ENCODE measurements at regions not wholly inside any gene's neighbourhood (a gene's known extent, or its start where the extent isn't known, plus 50 kb on each side); places are given as distances from the start of the nearest gene placed in this dataset.

GRCh38 chr2:134119713-134120405 is 134.0 kb upstream of the MGAT5 start:
- H3K27me3 ChIP-seq (ENCODE audit: control insufficient read depth, insufficient read depth, low read length): no peaks in the 10 kb centered on the region
- no peaks in the 10 kb centered on the region for H3K36me3 ChIP-seq (ENCODE audit: control insufficient read depth, insufficient read depth, low read length)
- peak overlapping the region; percentile 83 for H3K4me3 ChIP-seq (ENCODE audit: low read length)
- H3K27ac ChIP-seq (ENCODE audit: low read depth, low read length): peak overlapping the region; percentile 82
- peaks cover 8% of the 10 kb centered on the region for H3K4me1 ChIP-seq (ENCODE audit: control insufficient read depth, insufficient read depth, low read length)
- no peak overlapping the region for H3K9ac ChIP-seq (ENCODE audit: low read length)

- Histone ChIP-seq H3K4me3 (ENCODE audit: low read length) (peak overlapping the region; percentile 83), H3K27me3 (ENCODE audit: control insufficient read depth, insufficient read depth, low read length) (no peaks in the 10 kb centered on the region), H3K4me1 (ENCODE audit: control insufficient read depth, insufficient read depth, low read length) (peaks cover 8% of the 10 kb centered on the region), H3K9ac (ENCODE audit: low read length) (peak overlapping the region; percentile 27), H3K36me3 (ENCODE audit: control insufficient read depth, insufficient read depth, low read length) (no peaks in the 10 kb centered on the region), H3K27ac (ENCODE audit: low read depth, low read length) (peak overlapping the region; percentile 82)
Observed at GRCh38 chr2:134120406-134120732, 133.5 kb upstream of the MGAT5 start.

GRCh38 chr2:134120733-134121630 is 132.9 kb upstream of the MGAT5 start:
- Histone ChIP-seq H3K27ac (ENCODE audit: low read depth, low read length) (peak overlapping the region; percentile 82), H3K36me3 (ENCODE audit: control insufficient read depth, insufficient read depth, low read length) (no peaks in the 10 kb centered on the region), H3K9ac (ENCODE audit: low read length) (peak overlapping the region; percentile 74), H3K4me3 (ENCODE audit: low read length) (peak overlapping the region; percentile 83), H3K4me1 (ENCODE audit: control insufficient read depth, insufficient read depth, low read length) (peaks cover 8% of the 10 kb centered on the region), H3K27me3 (ENCODE audit: control insufficient read depth, insufficient read depth, low read length) (no peaks in the 10 kb centered on the region)

GRCh38 chr2:134122610-134123009 is 131.3 kb upstream of the MGAT5 start:
- no peak overlapping the region for H3K9ac ChIP-seq (ENCODE audit: low read length)
- H3K4me3 ChIP-seq (ENCODE audit: low read length): no peak overlapping the region
- H3K4me1 ChIP-seq (ENCODE audit: control insufficient read depth, insufficient read depth, low read length): peaks cover 8% of the 10 kb centered on the region
- no peak overlapping the region for H3K27ac ChIP-seq (ENCODE audit: low read depth, low read length)
- H3K27me3 ChIP-seq (ENCODE audit: control insufficient read depth, insufficient read depth, low read length): no peaks in the 10 kb centered on the region
- no peaks in the 10 kb centered on the region for H3K36me3 ChIP-seq (ENCODE audit: control insufficient read depth, insufficient read depth, low read length)

DNA sequence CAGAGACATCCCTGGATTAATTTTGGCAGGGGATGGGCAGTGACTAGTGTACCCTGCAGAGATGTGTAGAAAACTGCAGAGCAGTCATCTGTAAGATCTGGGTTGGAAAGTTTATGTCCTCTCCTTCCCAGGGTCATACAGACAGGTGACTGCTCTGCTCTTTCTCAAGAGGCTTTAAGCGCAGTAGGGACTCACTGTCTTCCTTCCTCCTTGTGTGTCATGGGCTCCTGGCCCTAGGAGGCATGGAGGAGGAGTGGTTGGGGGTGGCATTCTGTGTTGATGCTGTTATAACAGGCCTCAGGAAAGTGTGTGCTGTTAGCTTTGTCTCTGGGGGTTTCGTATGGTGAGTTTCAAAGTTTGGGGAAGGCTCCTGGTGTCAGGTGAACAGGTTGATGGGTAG is 130.5 kb upstream of the MGAT5 start:
- no peak overlapping the region for H3K27ac ChIP-seq (ENCODE audit: low read depth, low read length)
- H3K4me3 ChIP-seq (ENCODE audit: low read length): no peak overlapping the region
- no peaks in the 10 kb centered on the region for H3K27me3 ChIP-seq (ENCODE audit: control insufficient read depth, insufficient read depth, low read length)
- peaks cover 8% of the 10 kb centered on the region for H3K4me1 ChIP-seq (ENCODE audit: control insufficient read depth, insufficient read depth, low read length)
- no peak overlapping the region for H3K9ac ChIP-seq (ENCODE audit: low read length)
- no peaks in the 10 kb centered on the region for H3K36me3 ChIP-seq (ENCODE audit: control insufficient read depth, insufficient read depth, low read length)

DNA sequence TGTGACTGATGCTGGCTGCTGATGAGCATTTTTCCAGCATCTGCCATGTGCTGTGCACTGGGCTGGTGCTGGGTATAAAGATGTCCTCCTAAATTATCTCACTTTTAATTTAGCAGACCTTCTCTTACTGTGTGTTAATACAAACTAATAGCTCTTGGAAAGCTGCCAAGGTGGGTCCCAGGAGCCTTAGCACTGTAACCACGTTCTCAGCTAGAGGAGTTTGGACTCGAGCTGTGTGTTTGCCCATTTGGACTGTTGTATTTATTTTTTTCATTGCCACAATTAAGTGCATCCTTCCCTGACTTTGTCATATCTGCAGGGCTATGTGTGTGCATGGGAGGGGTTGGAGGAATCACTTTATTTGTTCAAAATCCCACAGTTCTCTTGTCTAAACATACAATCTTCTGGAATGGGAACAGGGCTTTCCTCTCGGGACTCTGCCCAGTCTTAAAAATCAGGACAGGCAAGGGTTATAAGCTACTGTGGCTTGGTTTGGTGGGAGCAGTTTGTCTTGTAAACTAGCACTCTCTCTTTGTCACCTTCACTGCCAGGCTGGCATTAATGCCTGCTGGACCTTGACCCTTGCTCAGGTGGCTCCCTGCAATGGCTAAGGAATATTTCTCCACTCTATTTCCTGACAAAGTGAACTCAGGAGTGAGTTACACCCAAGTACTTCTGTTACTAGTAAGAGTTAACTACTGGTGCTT is 129.7 kb upstream of the MGAT5 start:
- Histone ChIP-seq H3K27ac (ENCODE audit: low read depth, low read length) (no peak overlapping the region), H3K4me1 (ENCODE audit: control insufficient read depth, insufficient read depth, low read length) (peaks cover 4% of the 10 kb centered on the region), H3K27me3 (ENCODE audit: control insufficient read depth, insufficient read depth, low read length) (no peaks in the 10 kb centered on the region), H3K4me3 (ENCODE audit: low read length) (no peak overlapping the region), H3K36me3 (ENCODE audit: control insufficient read depth, insufficient read depth, low read length) (no peaks in the 10 kb centered on the region), H3K9ac (ENCODE audit: low read length) (no peak overlapping the region)

- no peak overlapping the region for H3K27ac ChIP-seq (ENCODE audit: low read depth, low read length)
- H3K4me1 ChIP-seq (ENCODE audit: control insufficient read depth, insufficient read depth, low read length): no peaks in the 10 kb centered on the region
- no peak overlapping the region for H3K9ac ChIP-seq (ENCODE audit: low read length)
- H3K27me3 ChIP-seq (ENCODE audit: control insufficient read depth, insufficient read depth, low read length): no peaks in the 10 kb centered on the region
- no peak overlapping the region for H3K4me3 ChIP-seq (ENCODE audit: low read length)
- H3K36me3 ChIP-seq (ENCODE audit: control insufficient read depth, insufficient read depth, low read length): peaks cover 5% of the 10 kb centered on the region
Observed at GRCh38 chr2:134127496-134127895, 126.4 kb upstream of the MGAT5 start.

DNA sequence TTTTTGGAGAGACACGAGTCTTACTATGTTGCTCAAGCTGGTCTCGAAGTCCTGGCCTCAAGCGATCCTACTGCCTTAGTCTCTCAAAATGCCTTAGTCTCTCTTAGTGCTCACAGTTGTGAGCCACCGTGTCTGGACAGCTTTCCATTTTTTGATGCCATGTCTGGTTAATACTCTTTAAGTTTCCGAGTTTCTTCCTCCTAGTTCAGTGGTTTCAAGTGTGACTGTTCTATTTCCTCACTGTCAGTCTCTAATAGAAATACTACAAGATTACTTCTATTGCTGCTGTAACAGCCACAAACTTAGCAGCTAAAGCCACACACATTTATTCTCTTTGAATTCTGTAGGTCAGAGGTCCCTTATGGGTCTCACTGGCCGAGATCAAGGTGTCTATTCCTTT is 125.1 kb upstream of the MGAT5 start:
- Histone ChIP-seq H3K4me3 (ENCODE audit: low read length) (no peak overlapping the region), H3K9ac (ENCODE audit: low read length) (no peak overlapping the region), H3K27ac (ENCODE audit: low read depth, low read length) (no peak overlapping the region), H3K4me1 (ENCODE audit: control insufficient read depth, insufficient read depth, low read length) (no peaks in the 10 kb centered on the region), H3K27me3 (ENCODE audit: control insufficient read depth, insufficient read depth, low read length) (no peaks in the 10 kb centered on the region), H3K36me3 (ENCODE audit: control insufficient read depth, insufficient read depth, low read length) (peaks cover 5% of the 10 kb centered on the region)

DNA sequence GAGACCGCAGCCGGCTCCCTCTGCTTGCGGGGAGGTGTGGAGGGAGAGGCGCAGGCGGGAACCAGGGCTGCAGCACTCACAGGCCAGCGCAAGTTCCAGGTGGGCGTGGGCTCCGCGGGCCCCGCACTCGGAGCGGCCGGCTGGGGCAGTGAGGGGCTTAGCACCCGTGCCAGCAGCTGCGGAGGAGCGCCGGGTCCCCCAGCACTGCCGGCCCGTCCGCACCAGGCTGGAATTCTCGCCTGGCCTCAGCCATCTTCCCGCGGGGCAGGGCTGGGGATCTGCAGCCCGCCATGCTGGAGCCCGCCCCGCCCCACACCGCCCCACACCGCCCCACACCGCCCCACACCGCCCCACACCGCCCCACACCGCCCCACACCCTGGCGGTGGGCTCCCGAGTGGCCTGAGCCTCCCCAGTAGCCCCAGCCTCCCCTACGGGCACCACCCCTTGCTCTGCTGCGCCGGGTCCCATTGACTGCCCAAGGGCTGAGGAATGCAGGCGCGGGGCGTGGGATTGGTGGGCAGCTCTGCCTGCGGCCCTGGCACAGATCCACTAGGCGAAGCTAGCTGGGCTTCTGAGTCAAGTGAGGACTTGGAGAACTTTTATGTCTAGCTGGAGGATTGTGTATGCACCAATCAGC is 123.9 kb upstream of the MGAT5 start:
- Histone ChIP-seq H3K4me3 (ENCODE audit: low read length) (no peak overlapping the region), H3K27ac (ENCODE audit: low read depth, low read length) (no peak overlapping the region), H3K4me1 (ENCODE audit: control insufficient read depth, insufficient read depth, low read length) (no peaks in the 10 kb centered on the region), H3K9ac (ENCODE audit: low read length) (no peak overlapping the region), H3K36me3 (ENCODE audit: control insufficient read depth, insufficient read depth, low read length) (peaks cover 5% of the 10 kb centered on the region), H3K27me3 (ENCODE audit: control insufficient read depth, insufficient read depth, low read length) (no peaks in the 10 kb centered on the region)

- H3K9ac ChIP-seq (ENCODE audit: low read length): no peak overlapping the region
- H3K4me3 ChIP-seq (ENCODE audit: low read length): no peak overlapping the region
- H3K27me3 ChIP-seq (ENCODE audit: control insufficient read depth, insufficient read depth, low read length): no peaks in the 10 kb centered on the region
- H3K4me1 ChIP-seq (ENCODE audit: control insufficient read depth, insufficient read depth, low read length): no peaks in the 10 kb centered on the region
- peaks cover 5% of the 10 kb centered on the region for H3K36me3 ChIP-seq (ENCODE audit: control insufficient read depth, insufficient read depth, low read length)
- no peak overlapping the region for H3K27ac ChIP-seq (ENCODE audit: low read depth, low read length)
Observed at GRCh38 chr2:134131681-134132489, 122.0 kb upstream of the MGAT5 start.

- no peak overlapping the region for H3K9ac ChIP-seq (ENCODE audit: low read length)
- H3K4me3 ChIP-seq (ENCODE audit: low read length): no peak overlapping the region
- no peak overlapping the region for H3K27ac ChIP-seq (ENCODE audit: low read depth, low read length)
- no peaks in the 10 kb centered on the region for H3K27me3 ChIP-seq (ENCODE audit: control insufficient read depth, insufficient read depth, low read length)
- H3K4me1 ChIP-seq (ENCODE audit: control insufficient read depth, insufficient read depth, low read length): no peaks in the 10 kb centered on the region
- H3K36me3 ChIP-seq (ENCODE audit: control insufficient read depth, insufficient read depth, low read length): peaks cover 5% of the 10 kb centered on the region
Observed at GRCh38 chr2:134132490-134132857, 121.4 kb upstream of the MGAT5 start.

Data from rectal smooth muscle tissue (tissue), 1 donor.